AG10803 (cell line): ENCODE measurements at regions not wholly inside any gene's neighbourhood (a gene's known extent, or its start where the extent isn't known, plus 50 kb on each side); places are given as distances from the start of the nearest gene placed in this dataset.

Experiments
- DNase-seq: peaks from one replicate; pipeline ENCODE4 v3.0.0; 2010; ENCODE audit warnings: low read depth
- H3K4me3 ChIP-seq: 2 replicates; pipeline ENCODE4 v1.5.1; 2011; ENCODE audit warnings: mild to moderate bottlenecking, low read length, control low read depth
- TF ChIP-seq, protein P1 (sequence below): conservative IDR thresholded peaks from 2 replicates; pipeline ENCODE4 v1.5.1; 2011; ENCODE audit warnings: mild to moderate bottlenecking, low read length, control low read depth, inconsistent platforms

DNA sequence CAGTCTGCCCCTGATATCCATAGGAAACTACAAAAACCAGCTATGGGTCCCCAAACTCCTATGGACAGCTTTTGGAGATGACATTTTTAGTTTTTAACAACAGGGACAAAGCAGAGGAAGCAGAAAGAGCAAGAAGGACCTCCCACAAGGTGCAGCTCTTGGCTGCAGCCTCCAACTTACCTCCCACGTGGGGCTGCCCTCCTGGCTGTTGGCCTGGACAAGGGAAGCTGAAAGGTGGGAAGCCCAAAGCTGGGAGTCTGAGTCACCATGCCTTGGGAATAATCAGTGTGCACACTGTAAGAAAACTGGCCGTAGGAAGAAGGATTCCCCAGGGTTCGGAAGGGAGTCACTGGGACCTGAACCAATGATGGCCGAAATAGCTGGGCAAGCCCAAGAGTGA lies 51.8 kb upstream of the PAX1 start:
- no peak overlapping the region for H3K4me3 ChIP-seq
- TF ChIP-seq, protein P1, sequence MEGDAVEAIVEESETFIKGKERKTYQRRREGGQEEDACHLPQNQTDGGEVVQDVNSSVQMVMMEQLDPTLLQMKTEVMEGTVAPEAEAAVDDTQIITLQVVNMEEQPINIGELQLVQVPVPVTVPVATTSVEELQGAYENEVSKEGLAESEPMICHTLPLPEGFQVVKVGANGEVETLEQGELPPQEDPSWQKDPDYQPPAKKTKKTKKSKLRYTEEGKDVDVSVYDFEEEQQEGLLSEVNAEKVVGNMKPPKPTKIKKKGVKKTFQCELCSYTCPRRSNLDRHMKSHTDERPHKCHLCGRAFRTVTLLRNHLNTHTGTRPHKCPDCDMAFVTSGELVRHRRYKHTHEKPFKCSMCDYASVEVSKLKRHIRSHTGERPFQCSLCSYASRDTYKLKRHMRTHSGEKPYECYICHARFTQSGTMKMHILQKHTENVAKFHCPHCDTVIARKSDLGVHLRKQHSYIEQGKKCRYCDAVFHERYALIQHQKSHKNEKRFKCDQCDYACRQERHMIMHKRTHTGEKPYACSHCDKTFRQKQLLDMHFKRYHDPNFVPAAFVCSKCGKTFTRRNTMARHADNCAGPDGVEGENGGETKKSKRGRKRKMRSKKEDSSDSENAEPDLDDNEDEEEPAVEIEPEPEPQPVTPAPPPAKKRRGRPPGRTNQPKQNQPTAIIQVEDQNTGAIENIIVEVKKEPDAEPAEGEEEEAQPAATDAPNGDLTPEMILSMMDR, result no peak
- no peak for DNase-seq

DNA sequence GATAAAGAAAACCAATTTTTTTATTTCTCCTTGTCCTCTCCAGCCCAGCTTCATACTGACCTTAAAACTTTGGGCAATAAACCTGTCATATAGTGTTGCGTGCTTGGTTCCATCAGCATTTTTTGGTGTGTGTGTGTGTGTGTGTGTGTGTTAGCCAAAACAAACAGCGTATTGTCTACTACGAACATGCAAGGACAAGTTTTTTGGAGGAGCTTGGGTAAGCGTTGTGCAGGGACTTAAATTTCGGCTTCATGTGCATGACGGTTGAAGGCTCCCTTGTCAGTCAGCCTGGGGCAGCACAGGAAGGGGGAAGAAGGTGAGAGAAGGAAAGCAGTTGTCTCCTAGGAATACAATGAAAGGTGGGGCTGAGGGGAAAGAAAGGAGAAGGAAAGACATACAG lies 62.0 kb upstream of the PAX1 start:
- TF ChIP-seq, protein P1, result no peak
- no peak overlapping the region for H3K4me3 ChIP-seq

DNA sequence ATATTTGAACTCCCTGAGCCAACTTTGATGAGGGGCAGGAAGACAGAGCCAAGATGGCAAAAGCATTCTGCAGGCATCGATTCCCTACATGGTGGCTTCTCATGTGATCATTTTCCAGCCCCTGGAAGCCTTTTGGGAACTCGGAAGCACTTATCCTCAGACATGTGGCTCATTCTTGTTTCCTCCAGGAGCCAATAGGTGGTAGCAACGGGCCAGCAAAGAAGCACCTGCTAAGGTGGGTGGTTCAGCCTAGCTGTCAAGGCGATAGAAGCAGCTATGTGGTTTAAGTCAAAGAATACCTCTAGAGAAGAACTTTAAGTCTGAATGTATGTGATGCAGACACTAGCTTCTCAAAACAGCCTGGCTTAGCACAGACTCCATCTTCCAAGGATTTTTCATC lies 64.9 kb upstream of the PAX1 start:
- TF ChIP-seq, protein P1, result no peak
- no peak for DNase-seq
- H3K4me3 ChIP-seq, result no peak overlapping the region

More for the DNA sequence above, 62.0 kb upstream of the PAX1 start:
- no peak for DNase-seq

DNA sequence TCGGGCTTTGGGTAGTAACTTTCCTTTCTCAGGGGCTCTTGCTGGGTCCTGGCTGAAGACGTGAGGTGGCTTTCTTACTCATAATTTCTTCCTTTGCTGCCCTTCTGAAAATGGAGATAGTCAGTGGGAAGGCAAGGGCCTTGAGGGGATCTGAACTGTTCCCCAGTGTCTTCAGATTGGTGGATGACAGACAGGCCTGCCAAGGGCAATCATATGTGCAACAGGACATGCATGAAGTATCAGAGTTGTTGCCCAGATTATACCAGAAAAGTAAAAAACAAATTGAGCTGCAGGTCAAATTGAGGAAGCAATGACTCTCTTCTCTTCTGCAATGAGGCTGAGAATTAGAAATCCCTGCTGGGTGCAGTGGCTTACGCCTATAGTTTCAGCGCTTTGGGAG lies 71.6 kb upstream of the PAX1 start:
- TF ChIP-seq, protein P1, result no peak

DNA sequence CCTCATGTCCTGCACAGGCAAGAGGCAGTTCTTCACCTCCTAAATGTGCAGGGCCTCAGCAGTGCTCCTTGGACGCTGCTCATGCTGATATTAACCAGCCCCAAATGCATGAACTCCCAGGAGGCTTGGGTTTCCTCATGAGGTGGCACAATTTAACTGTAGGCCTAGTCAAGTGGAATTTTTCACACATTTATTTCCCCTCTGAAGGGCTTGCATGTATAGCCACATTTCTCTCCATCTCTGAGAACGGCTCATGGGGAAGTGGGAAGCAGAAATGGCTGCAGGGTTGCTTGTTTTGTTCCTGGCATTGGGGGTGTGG lies 72.8 kb upstream of the PAX1 start:
- no peak overlapping the region for H3K4me3 ChIP-seq
- DNase-seq, result no peak
- TF ChIP-seq, protein P1, result no peak

More for the DNA sequence above, 71.6 kb upstream of the PAX1 start:
- DNase-seq, result no peak
- H3K4me3 ChIP-seq, result no peak overlapping the region

DNA sequence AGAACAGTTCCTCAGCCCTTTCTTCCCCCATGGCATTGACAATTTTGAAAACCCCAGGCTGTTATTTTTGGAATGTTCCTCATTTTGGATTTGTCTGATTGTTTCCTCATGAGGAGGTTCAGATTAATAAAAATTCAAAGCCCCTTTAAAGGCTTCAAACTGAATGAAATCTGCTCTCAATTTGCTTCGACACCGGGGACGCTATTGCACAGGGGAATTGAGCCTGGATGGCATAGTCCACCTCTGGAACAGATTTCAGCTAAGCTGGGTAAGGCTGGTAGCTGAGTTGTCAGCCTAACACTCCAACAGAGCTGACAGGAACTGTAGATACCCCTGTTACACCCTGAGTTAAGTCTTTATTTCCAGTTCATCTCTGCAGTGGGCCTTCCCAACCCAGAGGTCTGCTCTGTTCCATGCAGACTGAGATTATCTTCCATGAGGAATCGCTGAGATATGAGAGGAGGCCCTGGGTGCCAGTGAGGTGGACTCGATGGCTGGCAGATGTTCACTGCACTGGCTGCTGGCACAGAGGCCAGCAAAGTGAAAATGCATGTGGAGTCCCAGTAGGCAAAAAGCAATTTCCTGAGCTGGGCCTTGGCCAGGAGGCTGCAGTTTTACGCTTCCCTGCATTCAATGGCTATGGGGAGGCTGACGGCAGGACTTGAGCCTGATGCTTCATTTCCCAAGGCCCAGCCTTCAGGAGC lies 73.3 kb upstream of the PAX1 start:
- TF ChIP-seq, protein P1, result no peak
- DNase-seq, result no peak

DNA sequence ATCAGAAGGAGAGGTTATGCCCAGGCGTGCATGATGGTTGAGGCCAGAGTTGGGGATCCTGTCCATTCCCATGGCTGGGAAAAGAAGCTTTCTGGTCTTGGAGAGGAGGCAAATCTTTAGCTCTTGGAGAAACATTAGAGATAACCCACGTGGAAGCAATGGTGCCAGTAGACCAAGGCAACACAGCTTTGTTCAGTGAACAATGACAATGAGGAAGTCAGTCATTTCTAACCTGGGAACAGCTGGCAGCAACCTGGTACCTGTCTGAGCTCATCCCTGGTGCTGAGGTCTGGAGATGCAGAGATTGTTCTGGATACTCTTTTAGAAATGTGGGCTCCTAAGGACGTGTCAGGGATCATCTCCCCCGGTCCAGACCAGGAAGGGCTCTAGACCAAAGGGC lies 76.7 kb upstream of the PAX1 start:
- H3K4me3 ChIP-seq, result no peak overlapping the region
- TF ChIP-seq, protein P1, result no peak

More for the DNA sequence above, 73.3 kb upstream of the PAX1 start:
- no peak overlapping the region for H3K4me3 ChIP-seq

More for the DNA sequence above, 76.7 kb upstream of the PAX1 start:
- DNase-seq, result no peak
